Astrocyte of the cerebellum (primary cell): ENCODE measurements at regions not wholly inside any gene's neighbourhood (a gene's known extent, or its start where the extent isn't known, plus 50 kb on each side); places are given as distances from the start of the nearest gene placed in this dataset.
A peak's percentile ranks its signal among the peaks of the same experiment; 100 is the strongest.

Experiments
- DNase-seq: peaks from one replicate; pipeline ENCODE4 v3.0.0-alpha.2; 2011; ENCODE audit warnings: low read depth
- H3K4me3 ChIP-seq: 2 replicates; pipeline ENCODE4 v1.5.1; 2011; ENCODE audit warnings: mild to moderate bottlenecking, low read depth, low read length, moderate library complexity
- CTCF ChIP-seq: IDR thresholded peaks from 2 replicates; pipeline ENCODE4 v1.5.1; 2012; ENCODE audit warnings: low read length, low read depth, moderate library complexity, mild to moderate bottlenecking; ENCODE audit errors: missing control alignments
- in situ Hi-C: cut with HindIII; loops from 2 replicates; pipeline ENCODE4 v1.10.0; 2017; ENCODE audit warnings: low sequenced_read_pairs

DNA sequence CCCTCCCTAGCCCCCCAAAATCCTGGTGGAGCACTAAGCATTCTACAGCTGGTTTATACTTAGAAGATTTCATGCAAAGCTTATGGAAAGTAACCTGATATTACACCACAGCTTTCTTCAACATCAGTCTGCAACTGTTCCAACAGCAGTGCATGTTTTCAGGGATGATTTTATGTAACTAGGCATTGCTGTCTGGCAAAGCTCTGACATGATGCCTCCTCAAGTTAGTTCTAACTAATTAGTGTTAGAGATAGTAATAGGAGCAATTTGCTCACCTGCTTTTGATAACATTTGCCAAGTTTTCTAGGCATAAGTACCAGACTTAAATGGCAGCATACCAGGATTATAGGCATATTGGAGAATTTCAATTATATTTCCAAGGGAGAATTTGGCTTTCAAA is 330.3 kb upstream of the SGO1 start:
- TF ChIP-seq CTCF = no peak
- no peak overlapping the region for H3K4me3 ChIP-seq
- in situ Hi-C loops = no loop called here
- DNase-seq = no peak

GRCh38 chr3:20515834-20516233 is 329.8 kb upstream of the SGO1 start:
- in situ Hi-C loops = no loop called here
- no peak overlapping the region for H3K4me3 ChIP-seq
- no peak for DNase-seq
- TF ChIP-seq CTCF = no peak

- peak; percentile 55 for DNase-seq
- peak; percentile 76 for TF ChIP-seq CTCF
- in situ Hi-C loops = no loop called here
These were observed 326.0 kb upstream of the SGO1 start for GRCh38 chr3:20511863-20512505.

GRCh38 chr3:20510396-20510795 is 324.4 kb upstream of the SGO1 start:
- TF ChIP-seq CTCF = no peak
- DNase-seq = no peak
- in situ Hi-C loops = no loop called here
- no peak overlapping the region for H3K4me3 ChIP-seq

More at GRCh38 chr3:20511863-20512505, 326.0 kb upstream of the SGO1 start:
- H3K4me3 ChIP-seq = no peak overlapping the region

GRCh38 chr3:20503394-20504082 is 317.5 kb upstream of the SGO1 start:
- in situ Hi-C loops = no loop called here
- H3K4me3 ChIP-seq = no peak overlapping the region
- DNase-seq = no peak
- no peak for TF ChIP-seq CTCF

- DNase-seq = peak; percentile 15
- no peak overlapping the region for H3K4me3 ChIP-seq
- in situ Hi-C loops = no loop called here
- no peak for TF ChIP-seq CTCF
These were observed 305.0 kb upstream of the SGO1 start for GRCh38 chr3:20490996-20491395.
